K562 (cell line): ENCODE measurements at regions not wholly inside any gene's neighbourhood (a gene's known extent, or its start where the extent isn't known, plus 50 kb on each side); places are given as distances from the start of the nearest gene placed in this dataset.

ENCODE experiments used
- ATAC-seq: fragments of 200-7000 bp; cut with Tn5 transposase; 3 replicates; pipeline ENCODE4 v1.9.1; 2020; ENCODE audit warnings: moderate library complexity
- BruUV-seq: library from RNA; stranded (reverse); fragments of 400-500 nt; replicated peaks from 2 replicates; lab custom pipeline; 2021; lab: Mats Ljungman, UMichigan
- CTCF ChIA-PET: fragments of 300-600 bp; formaldehyde crosslinking; extraction: SDS; loops from one replicate; lab custom pipeline; 2021; ENCODE audit warnings: low intra/inter-chr PET ratio; lab: Yijun Ruan, JAX
- POLR2A ChIA-PET: fragments of 300-600, 350-650 bp; sonication (Branson Sonifier 250); formaldehyde crosslinking; extraction: SDS; loops from one replicate; lab custom pipeline; 2021; ENCODE audit warnings: antibody characterized with exemption, inconsistent platforms; lab: Yijun Ruan, JAX
- DNase-seq, 4 experiments: peaks; one replicate each; pipeline versions ENCODE4 v3.0.0 to v3.0.0-alpha.2; 2011 to 2018; ENCODE audit warnings: low spot score in 3 of 4, mixed read lengths in 3 of 4; ENCODE audit errors: extremely low read depth in 1 of 4
- FAIRE-seq: peaks from 2 replicates; lab custom pipeline; 2011; peaks lifted over from hg19 to GRCh38; lab: Jason Lieb, UNC
- H2AFZ ChIP-seq: 2 replicates; pipeline ENCODE4 v1.6.0; 2011; ENCODE audit warnings: low read depth, low read length, control low read depth, inconsistent platforms
- H3K27ac ChIP-seq: fragments of 200-600 bp; 3 replicates; pipeline ENCODE4 v1.8.0; 2011; ENCODE audit warnings: low read depth, mild to moderate bottlenecking, control low read depth, inconsistent platforms, low read length, moderate library complexity, mixed read lengths; ENCODE audit errors: extremely low read depth
- H3K27me3 ChIP-seq, 2 experiments: fragments of 300-600 bp in 1 of 2; 2 replicates in 1 of 2; 3 replicates in 1 of 2; pipeline versions ENCODE4 v1.6.0 to v1.8.0; 2011; ENCODE audit warnings: inconsistent platforms in 2 of 2, low read length in 2 of 2, mild to moderate bottlenecking in 1 of 2, mixed read lengths in 1 of 2, moderate library complexity in 1 of 2; ENCODE audit not compliant: control insufficient read depth in 2 of 2, insufficient read depth in 2 of 2
- H3K36me3 ChIP-seq: fragments of 300-600 bp; 3 replicates; pipeline ENCODE4 v1.8.0; 2011; ENCODE audit warnings: mild to moderate bottlenecking, low read length, inconsistent platforms; ENCODE audit not compliant: control insufficient read depth, insufficient read depth
- H3K4me1 ChIP-seq, 2 experiments: fragments of 200-600 bp in 1 of 2; replicated peaks in 1 of 2; 2 replicates in 1 of 2; 3 replicates in 1 of 2; pipeline versions ENCODE4 v1.5.1 to v1.8.0; 2011; ENCODE audit warnings: inconsistent platforms in 2 of 2, low read length in 2 of 2, mild to moderate bottlenecking in 1 of 2, mixed read lengths in 1 of 2, moderate library complexity in 1 of 2; ENCODE audit not compliant: control insufficient read depth in 2 of 2, insufficient read depth in 2 of 2
- H3K4me2 ChIP-seq: 2 replicates; pipeline ENCODE4 v1.6.1; 2011; ENCODE audit warnings: low read length, control low read depth, inconsistent platforms, mixed read lengths; ENCODE audit not compliant: insufficient read depth
- H3K4me3 ChIP-seq: fragments of 200-600 bp; sonication (generic), shearing (Covaris generic); 2 replicates; pipeline ENCODE4 v1.5.1; 2016; ENCODE audit warnings: control low read depth, inconsistent platforms
- H3K79me2 ChIP-seq: fragments of 200-600 bp; 3 replicates; pipeline ENCODE4 v1.8.0; 2011; ENCODE audit warnings: low read length, inconsistent platforms; ENCODE audit not compliant: control insufficient read depth, insufficient read depth
- H3K9ac ChIP-seq, 2 experiments: 2 replicates each; pipeline versions ENCODE4 v1.6.0 to v1.6.1; 2011; ENCODE audit warnings: low read depth in 2 of 2, low read length in 2 of 2, control low read depth in 1 of 2, inconsistent platforms in 1 of 2, mild to moderate bottlenecking in 1 of 2, mixed read lengths in 1 of 2; ENCODE audit not compliant: insufficient read depth in 1 of 2
- H3K9me1 ChIP-seq: one replicate; pipeline ENCODE4 v1.6.0; 2011; ENCODE audit warnings: inconsistent platforms, mild to moderate bottlenecking, low read length, moderate library complexity; ENCODE audit not compliant: control insufficient read depth, insufficient read depth
- H3K9me3 ChIP-seq: replicated peaks from 2 replicates; pipeline ENCODE4 v1.5.1; 2011; ENCODE audit warnings: low read depth, low read length, inconsistent platforms; ENCODE audit not compliant: control insufficient read depth, insufficient read depth
- H4K20me1 ChIP-seq: replicated peaks from 2 replicates; pipeline ENCODE4 v1.6.1; 2011; ENCODE audit warnings: low read length, inconsistent platforms, mixed read lengths; ENCODE audit not compliant: control insufficient read depth, insufficient read depth
- CEBPB ChIP-seq: fragments of 450-650 bp; IDR thresholded peaks from 2 replicates; pipeline ENCODE4 v1.6.1; 2016; ENCODE audit warnings: missing genetic modification characterization, missing compliant biosample characterization
- CEBPG ChIP-seq, 3 experiments: fragments of 200-800 bp in 1 of 3; sonication (Bioruptor generic) in 1 of 3; sonication (generic) in 1 of 3; formaldehyde crosslinking in 1 of 3; IDR thresholded peaks in 2 of 3; conservative IDR thresholded peaks in 1 of 3; 2 replicates each; pipeline versions ENCODE4 v1.6.1 to v1.8.0; 2016 to 2022; ENCODE audit warnings: missing compliant biosample characterization in 2 of 3, missing genetic modification characterization in 2 of 3, mild to moderate bottlenecking in 1 of 3, missing genetic modification reagents in 1 of 3
- GATAD2A ChIP-seq: fragments of 450-650 bp; IDR thresholded peaks from 2 replicates; pipeline ENCODE4 v1.6.1; 2017
- JUNB ChIP-seq: fragments of 450-650 bp; formaldehyde crosslinking; conservative IDR thresholded peaks from 2 replicates; pipeline ENCODE4 v1.4.0; 2020; ENCODE audit warnings: mild to moderate bottlenecking
- NONO ChIP-seq, 2 experiments: fragments of 200-400 bp in 1 of 2; fragments of 450-650 bp in 1 of 2; formaldehyde crosslinking in 1 of 2; IDR thresholded peaks; 2 replicates each; pipeline ENCODE4 v1.6.1; 2017; ENCODE audit warnings: low read depth in 2 of 2, mild to moderate bottlenecking in 2 of 2, moderate library complexity in 2 of 2, low read length in 1 of 2
- ZNF232 ChIP-seq: sonication (generic); formaldehyde crosslinking; IDR thresholded peaks from 2 replicates; pipeline ENCODE4 v1.8.0; 2022; ENCODE audit warnings: mild to moderate bottlenecking, missing genetic modification reagents
- WGBS: fragments of 100-300 bp; shearing (Covaris generic); methylation state at CpG from one replicate; pipeline ENCODE4 v1.1.6; 2016; ENCODE audit warnings: low coverage, mixed read lengths; ENCODE audit not compliant: insufficient coverage; ENCODE audit errors: missing lambda C conversion rate; 5-methylcytosine and 5-hydroxymethylcytosine counted together
- in situ Hi-C: fragments of 300-500 bp; cut with MboI; formaldehyde crosslinking; loops from 4 replicates; pipeline ENCODE4 v1.15.0; 2018; ENCODE audit warnings: inconsistent platforms, mixed read lengths
- intact Hi-C: fragments of 100-400 bp; cut with micrococcal nuclease; formaldehyde crosslinking; loops from 2 replicates; pipeline ENCODE4 v1.14.2; 2022
- TF ChIP-seq, protein P1 (sequence below): fragments of 250-450 bp; sonication (Bioruptor Pico); IDR thresholded peaks from 2 replicates; pipeline ENCODE4 v1.4.0; 2020; ENCODE audit warnings: mild to moderate bottlenecking

DNA sequence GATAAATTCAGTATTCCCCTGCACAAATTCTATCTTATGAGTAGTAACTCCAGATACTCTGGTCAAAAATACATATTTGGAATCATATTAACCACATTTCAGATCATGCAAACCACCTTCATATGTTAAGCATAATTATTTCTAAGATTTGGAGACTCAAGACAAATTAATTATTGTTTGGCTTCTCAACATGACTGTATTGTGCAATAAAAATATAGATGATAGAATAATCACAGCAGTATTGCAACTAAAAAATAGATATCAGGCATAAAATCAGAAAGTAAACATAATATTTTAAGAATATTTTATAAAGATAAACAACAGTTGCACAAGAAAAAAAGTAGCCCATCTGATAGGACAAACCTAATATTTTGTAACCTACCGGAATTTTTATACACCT, 1767.6 kb upstream of the NUDT12 start:
- Histone ChIP-seq H3K27me3 (no peaks in the 10 kb centered on the region), H3K4me2 (no peak overlapping the region), H3K36me3 (no peaks in the 10 kb centered on the region), H2AFZ (no peak overlapping the region), H3K9me1 (no peaks in the 10 kb centered on the region), H3K9me3 (no peaks in the 10 kb centered on the region), H3K4me1 (no peaks in the 10 kb centered on the region), H3K27ac (no peak overlapping the region), H3K4me3 (no peak overlapping the region), H3K79me2 (no peaks in the 10 kb centered on the region; the same call in 2 of the 3 replicates), H3K9ac (no peak overlapping the region), H4K20me1 (no peaks in the 10 kb centered on the region)
- WGBS: 60% methylated on average over 1 of the region's 1 CpG
- ATAC-seq: no peak
- no peak for DNase-seq
- CTCF ChIA-PET: no interaction called here
- in situ Hi-C loops (no loop called here), intact Hi-C loops (no loop called here)
- TF ChIP-seq GATAD2A (no peak), NONO (IDR thresholded peaks at IDR 0.05; ENCODE audit: low read depth in 2 of 2, low read length in 1 of 2) (no peak), CEBPG (CRISPR knock-in tag; IDR thresholded peaks at IDR 0.05) (no peak), CEBPG (tag; conservative IDR thresholded peaks at IDR 0.05 in 1 of 2, IDR thresholded peaks at IDR 0.05 in 1 of 2) (peak in 1 of 2 experiments; percentile 78; a peak in 2 of 4 replicates), CEBPB (tag) (0 out of 2 replicates have a peak, but pooled peaks have one; percentile 46), ZNF232 (CRISPR knock-in tag) (no peak), JUNB (CRISPR knock-in tag) (no peak)
- TF ChIP-seq, protein P1, sequence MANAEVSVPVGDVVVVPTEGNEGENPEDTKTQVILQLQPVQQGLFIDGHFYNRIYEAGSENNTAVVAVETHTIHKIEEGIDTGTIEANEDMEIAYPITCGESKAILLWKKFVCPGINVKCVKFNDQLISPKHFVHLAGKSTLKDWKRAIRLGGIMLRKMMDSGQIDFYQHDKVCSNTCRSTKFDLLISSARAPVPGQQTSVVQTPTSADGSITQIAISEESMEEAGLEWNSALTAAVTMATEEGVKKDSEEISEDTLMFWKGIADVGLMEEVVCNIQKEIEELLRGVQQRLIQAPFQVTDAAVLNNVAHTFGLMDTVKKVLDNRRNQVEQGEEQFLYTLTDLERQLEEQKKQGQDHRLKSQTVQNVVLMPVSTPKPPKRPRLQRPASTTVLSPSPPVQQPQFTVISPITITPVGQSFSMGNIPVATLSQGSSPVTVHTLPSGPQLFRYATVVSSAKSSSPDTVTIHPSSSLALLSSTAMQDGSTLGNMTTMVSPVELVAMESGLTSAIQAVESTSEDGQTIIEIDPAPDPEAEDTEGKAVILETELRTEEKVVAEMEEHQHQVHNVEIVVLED (CRISPR knock-in tag): no peak
- no TSS peak for BruUV-seq
- POLR2A ChIA-PET: no interaction called here
- FAIRE-seq: no peak
